GM12872 (cell line): ENCODE measurements at regions not wholly inside any gene's neighbourhood (a gene's known extent, or its start where the extent isn't known, plus 50 kb on each side); places are given as distances from the start of the nearest gene placed in this dataset.

Source experiments
- CTCF ChIP-seq: IDR thresholded peaks from 3 replicates; pipeline ENCODE4 v1.5.1; 2011; ENCODE audit warnings: low read depth, mild to moderate bottlenecking, low read length, moderate library complexity; ENCODE audit not compliant: insufficient read depth

DNA sequence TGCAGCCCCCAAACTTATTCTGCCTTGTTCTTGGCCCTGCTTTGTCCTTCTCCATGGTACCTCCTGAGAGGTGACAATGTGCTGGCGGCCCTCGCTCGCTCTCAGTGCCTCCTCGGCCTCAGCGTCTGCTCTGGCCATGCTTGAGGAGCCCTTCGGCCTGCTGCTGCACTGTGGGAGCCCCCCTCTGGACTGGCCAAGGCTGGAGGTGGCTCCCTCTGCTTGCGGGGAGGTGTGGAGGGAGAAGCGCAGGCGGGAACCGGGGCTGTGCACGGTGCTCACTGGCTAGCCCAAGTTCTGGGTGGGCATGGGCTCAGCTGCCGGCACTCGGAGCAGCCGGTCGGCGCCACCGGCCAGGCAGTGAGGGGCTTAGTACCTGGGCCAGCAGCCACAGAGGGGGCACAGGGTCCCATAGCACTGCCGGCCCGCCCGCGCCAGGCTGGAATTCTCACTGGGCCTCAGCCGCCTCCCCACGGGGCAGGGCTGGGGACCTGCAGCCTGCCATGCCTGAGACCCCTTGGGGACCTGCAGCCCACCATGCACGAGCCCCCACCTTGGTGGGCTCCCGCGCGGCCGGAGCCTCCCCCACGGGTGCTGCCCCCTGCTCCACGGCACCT lies 55.9 kb upstream of the RALGAPA2 start:
- no peak for TF ChIP-seq CTCF

DNA sequence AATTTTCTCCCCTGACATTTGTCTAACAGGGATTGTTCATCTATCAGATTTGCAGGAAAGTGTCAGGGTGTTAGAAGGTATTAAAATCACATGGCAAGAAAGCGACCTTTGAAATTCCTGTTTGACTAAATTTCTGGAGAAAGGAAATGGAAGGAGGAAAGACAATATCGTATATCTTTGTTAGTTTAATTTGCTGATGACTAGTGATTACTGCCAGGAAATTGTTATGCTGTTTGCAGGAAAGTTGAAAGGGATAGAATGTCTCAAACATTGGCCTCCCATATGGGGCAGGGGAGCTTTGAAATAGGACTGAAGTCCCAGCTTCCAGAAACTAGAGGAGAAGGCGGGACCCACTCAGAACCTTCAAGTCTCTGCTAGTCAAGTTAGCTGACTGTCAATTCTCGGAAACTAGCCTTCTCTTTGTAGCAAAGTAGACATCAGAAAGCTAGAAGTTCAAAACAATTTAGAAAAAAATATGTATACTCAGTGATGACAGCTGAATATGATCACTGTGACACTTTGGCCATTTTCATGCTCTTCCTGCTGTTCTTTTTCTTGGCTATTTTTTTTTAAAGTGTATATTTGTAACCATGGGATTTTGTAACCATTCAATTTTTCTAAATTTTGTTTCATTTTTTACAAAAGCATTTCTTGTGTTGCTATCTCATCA lies 53.4 kb upstream of the RALGAPA2 start:
- TF ChIP-seq CTCF, result no peak

- TF ChIP-seq CTCF, result no peak
These were observed 51.2 kb upstream of the RALGAPA2 start for GRCh38 chr20:20763650-20764049.
